GM12874 (cell line): ENCODE measurements at regions not wholly inside any gene's neighbourhood (a gene's known extent, or its start where the extent isn't known, plus 50 kb on each side); places are given as distances from the start of the nearest gene placed in this dataset.

ENCODE experiments used
- CTCF ChIP-seq: IDR thresholded peaks from 2 replicates; pipeline ENCODE4 v1.5.1; 2011; ENCODE audit warnings: low read depth, mild to moderate bottlenecking, control low read depth, low read length, moderate library complexity; ENCODE audit not compliant: insufficient read depth

GRCh38 chr3:118810499-118811035 is 224.1 kb downstream of the IGSF11 start:
- no peak for TF ChIP-seq CTCF

- no peak for TF ChIP-seq CTCF
Measured at GRCh38 chr3:118811236-118811732, 223.4 kb downstream of the IGSF11 start.

- no peak for TF ChIP-seq CTCF
Measured at GRCh38 chr3:118813472-118813871, 221.2 kb downstream of the IGSF11 start.

GRCh38 chr3:118817748-118818165 is 216.9 kb downstream of the IGSF11 start:
- peak; percentile 76 for TF ChIP-seq CTCF

GRCh38 chr3:118818386-118818785 is 216.3 kb downstream of the IGSF11 start:
- TF ChIP-seq CTCF, result no peak

GRCh38 chr3:118823626-118824025 is 211.0 kb downstream of the IGSF11 start:
- TF ChIP-seq CTCF, result no peak

- no peak for TF ChIP-seq CTCF
Measured at GRCh38 chr3:118827446-118827845, 207.2 kb downstream of the IGSF11 start.
